ENCODE measurements at regions not wholly inside any gene's neighbourhood (a gene's known extent, or its start where the extent isn't known, plus 50 kb on each side); places are given as distances from the start of the nearest gene placed in this dataset.

DNA sequence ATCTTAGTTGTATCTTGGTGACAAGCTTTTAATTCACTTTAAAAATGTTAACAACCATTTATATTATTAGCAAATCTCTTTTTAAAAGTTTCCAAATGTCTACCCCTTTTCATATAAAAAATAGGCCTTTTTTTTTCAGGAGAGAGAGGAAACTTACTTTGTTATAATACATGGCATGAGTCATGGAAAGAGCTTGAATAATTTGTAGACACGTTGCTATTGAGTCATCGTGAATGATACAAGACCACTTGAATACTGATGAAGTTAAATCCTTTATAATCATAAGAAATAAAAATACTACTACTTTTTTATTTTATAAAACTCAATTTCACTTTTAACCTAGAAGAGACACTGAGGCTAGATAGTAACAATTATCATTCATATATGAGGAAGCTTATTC, 70.3 kb upstream of the BBX start:
- intact Hi-C loops (cut with micrococcal nuclease; ENCODE audit: unreplicated experiment): no loop called here

DNA sequence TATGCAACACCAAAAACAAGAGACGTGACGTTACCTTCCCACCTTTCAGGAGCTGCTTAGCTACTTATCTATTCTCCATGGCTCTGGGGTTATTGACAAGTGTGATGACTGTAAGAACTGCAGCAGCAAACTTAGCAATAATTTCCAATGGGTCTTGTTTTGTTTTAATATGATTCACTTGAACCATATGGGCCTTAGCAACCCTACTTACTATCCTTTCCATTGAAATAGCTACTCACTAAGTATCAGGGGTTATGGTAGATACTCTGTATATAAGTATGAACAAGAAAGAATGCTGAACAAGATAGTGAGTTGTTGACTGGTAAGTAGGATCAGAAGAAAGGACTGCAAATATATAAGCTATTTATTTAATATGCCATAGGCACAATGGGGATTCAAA, 69.3 kb upstream of the BBX start:
- no peak for TF ChIP-seq STAT1 (conservative IDR thresholded peaks at IDR 0.05)
- TF ChIP-seq TCF7 (IDR thresholded peaks at IDR 0.05; ENCODE audit: borderline replicate concordance): no peak
- TF ChIP-seq CREM (IDR thresholded peaks at IDR 0.05; ENCODE audit: low read depth): no peak
- no peak for TF ChIP-seq ZSCAN29 (IDR thresholded peaks at IDR 0.05)
- TF ChIP-seq ASH2L (IDR thresholded peaks at IDR 0.05; ENCODE audit: borderline replicate concordance, low read depth): no peak
- TF ChIP-seq JUND (IDR thresholded peaks at IDR 0.05; ENCODE audit: low read depth, low read length): no peak
- ATAC-seq: no peak
- no peak for FAIRE-seq
- Histone ChIP-seq H3K4me3 (no peak overlapping the region), H3K27ac (ENCODE audit: control insufficient read depth, insufficient read depth) (no peak overlapping the region), H4K20me1 (ENCODE audit: control insufficient read depth, insufficient read depth) (no peaks in the 10 kb centered on the region), H3K9me3 (replicated peaks; ENCODE audit: control insufficient read depth, insufficient read depth, low read length) (no peaks in the 10 kb centered on the region), H3K9ac (ENCODE audit: control insufficient read depth, insufficient read depth, low read length) (no peak overlapping the region), H3K4me2 (ENCODE audit: control insufficient read depth, insufficient read depth) (no peak overlapping the region), H3K79me2 (ENCODE audit: control insufficient read depth, insufficient read depth, low read length) (no peaks in the 10 kb centered on the region), H2AFZ (ENCODE audit: control insufficient read depth, low read depth, low read length) (no peak overlapping the region), H3K4me1 (ENCODE audit: control insufficient read depth, insufficient read depth, low read length) (no peaks in the 10 kb centered on the region), H3K36me3 (ENCODE audit: control insufficient read depth in 2 of 2, insufficient read depth in 2 of 2, low read length in 1 of 2) (no peaks in the 10 kb centered on the region), H3K27me3 (replicated peaks in 1 of 2; ENCODE audit: control insufficient read depth in 2 of 2, insufficient read depth in 2 of 2, low read length in 1 of 2) (no peaks in the 10 kb centered on the region; a peak in 1 of 4 replicates)
- ChIA-PET POLR2A (no interaction called here), SMC1A (ENCODE audit: uncharacterized antibody, unreplicated experiment) (interaction anchor here (0.6 to 1.2 kb wide), 3 partner anchors 10 to 217 kb away, joined by 3 to 4 read pairs (median 3); no protein-coding TSS in a partner anchor), RAD21 (ENCODE audit: unreplicated experiment) (no interaction called here), CTCF (interaction anchor here (0.9 to 1.0 kb wide), 3 partner anchors 25 to 33 kb away, joined by 3 to 4 read pairs (median 3); no protein-coding TSS in a partner anchor)
- in situ Hi-C loops (cut with MboI): no loop called here
- no TSS peak for BruUV-seq (replicated peaks)
- DNase-seq (ENCODE audit: low read depth, low spot score): no peak
- WGBS (ENCODE audit: insufficient coverage, insufficient replicate concordance, low lambda C conversion rate, missing lambda C conversion rate): 81% methylated on average over 2 of the region's 2 CpGs
- intact Hi-C loops (cut with micrococcal nuclease; ENCODE audit: unreplicated experiment): no loop called here

More for the DNA sequence above, 70.3 kb upstream of the BBX start:
- no peak overlapping the region for H3K9ac ChIP-seq (ENCODE audit: control insufficient read depth, insufficient read depth, low read length)
- ATAC-seq (no peak), FAIRE-seq (no peak), DNase-seq (ENCODE audit: low read depth, low spot score) (no peak)
- ChIA-PET SMC1A (ENCODE audit: uncharacterized antibody, unreplicated experiment) (interaction anchor here (1.0 to 1.2 kb wide), 2 partner anchors 9 to 22 kb away, joined by 3 to 4 read pairs; no protein-coding TSS in a partner anchor), CTCF (interaction anchor here (1.0 kb wide), 1 partner anchor 31 kb away, joined by 4 read pairs; no protein-coding TSS in a partner anchor), POLR2A (no interaction called here), RAD21 (ENCODE audit: unreplicated experiment) (no interaction called here)
- no peaks in the 10 kb centered on the region for H3K9me3 ChIP-seq (replicated peaks; ENCODE audit: control insufficient read depth, insufficient read depth, low read length)
- TF ChIP-seq BACH1 (IDR thresholded peaks at IDR 0.05; ENCODE audit: borderline replicate concordance) (no peak), GABPA (IDR thresholded peaks at IDR 0.05; ENCODE audit: low read depth) (no peak)
- in situ Hi-C loops (cut with MboI): no loop called here
- no peak overlapping the region for H3K4me2 ChIP-seq (ENCODE audit: control insufficient read depth, insufficient read depth)
- BruUV-seq (replicated peaks): no TSS peak
- H3K27me3 ChIP-seq (replicated peaks in 1 of 2; ENCODE audit: control insufficient read depth in 2 of 2, insufficient read depth in 2 of 2, low read length in 1 of 2): no peaks in the 10 kb centered on the region; a peak in 1 of 4 replicates
- H3K4me3 ChIP-seq: no peak overlapping the region
- H3K4me1 ChIP-seq (ENCODE audit: control insufficient read depth, insufficient read depth, low read length): no peaks in the 10 kb centered on the region
- no peaks in the 10 kb centered on the region for H3K36me3 ChIP-seq (ENCODE audit: control insufficient read depth in 2 of 2, insufficient read depth in 2 of 2, low read length in 1 of 2)
- H2AFZ ChIP-seq (ENCODE audit: control insufficient read depth, low read depth, low read length): no peak overlapping the region
- no peaks in the 10 kb centered on the region for H4K20me1 ChIP-seq (ENCODE audit: control insufficient read depth, insufficient read depth)
- no peak overlapping the region for H3K27ac ChIP-seq (ENCODE audit: control insufficient read depth, insufficient read depth)
- no peaks in the 10 kb centered on the region for H3K79me2 ChIP-seq (ENCODE audit: control insufficient read depth, insufficient read depth, low read length)
- WGBS (ENCODE audit: insufficient coverage, insufficient replicate concordance, low lambda C conversion rate, missing lambda C conversion rate): 45% methylated on average over 2 of the region's 2 CpGs

Measured in GM12878 (cell line).